ENCODE measurements at regions not wholly inside any gene's neighbourhood (a gene's known extent, or its start where the extent isn't known, plus 50 kb on each side); places are given as distances from the start of the nearest gene placed in this dataset.

- no peak for DNase-seq
Measured at GRCh38 chr16:55179852-55180585, 144.0 kb upstream of the IRX6 start.

DNA sequence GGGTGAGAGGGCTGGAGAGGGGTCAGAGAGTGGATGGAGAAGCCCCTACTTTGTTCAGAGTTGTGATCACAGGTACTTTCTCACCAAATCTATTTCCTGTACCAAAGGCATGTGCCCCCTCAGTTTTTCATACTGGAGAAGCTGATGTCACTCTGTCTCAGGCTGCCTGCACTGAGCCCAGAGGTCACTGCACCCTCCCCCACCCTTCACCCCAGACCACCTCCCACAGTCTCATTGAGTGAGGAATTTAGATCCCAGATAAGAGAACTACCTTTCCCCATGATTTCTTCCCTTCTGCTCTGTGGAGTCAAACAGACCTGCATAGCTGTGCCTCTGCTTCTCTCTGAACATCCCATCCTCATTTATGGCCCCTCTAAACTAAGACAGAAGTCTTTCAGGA, 140.0 kb upstream of the IRX6 start:
- no peak for DNase-seq

DNA sequence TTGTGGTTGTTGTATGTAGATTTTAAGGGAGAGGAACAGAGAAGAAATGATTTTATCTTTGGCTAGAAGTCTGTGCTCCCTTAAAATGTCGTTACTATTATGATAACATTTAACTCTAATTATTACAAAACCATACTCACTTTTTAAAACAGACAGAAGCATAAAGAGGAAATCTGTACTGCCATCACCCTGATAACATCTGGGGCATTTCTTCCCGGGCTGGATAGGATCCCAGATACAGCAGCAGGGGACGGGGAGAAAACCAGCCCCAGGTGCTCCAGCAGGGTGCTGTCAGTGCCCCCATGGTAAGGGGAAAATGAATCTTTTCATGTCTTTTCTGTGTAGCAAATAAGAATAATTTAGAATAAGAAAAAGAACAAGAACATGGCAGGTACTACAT, 139.4 kb upstream of the IRX6 start:
- no peak for DNase-seq

DNA sequence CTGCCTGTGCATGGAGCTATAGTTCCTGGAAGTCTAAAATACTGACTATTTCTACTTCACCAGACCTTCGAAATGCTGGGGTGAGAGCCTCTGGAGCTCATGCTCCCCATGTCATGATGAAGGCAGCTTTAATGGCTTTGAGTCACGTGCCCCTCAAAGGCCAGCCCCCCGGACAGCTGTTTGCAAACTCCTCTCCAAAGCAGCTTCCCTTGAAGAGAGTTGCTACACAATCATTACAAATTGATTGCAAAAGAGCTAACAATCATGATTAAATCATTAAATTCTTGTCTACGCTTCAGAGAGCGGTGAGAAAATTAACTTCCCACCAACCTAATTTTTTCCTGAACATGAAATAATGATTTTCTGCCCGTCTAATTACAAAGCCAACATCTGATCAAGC, 134.8 kb upstream of the IRX6 start:
- DNase-seq: no peak

DNA sequence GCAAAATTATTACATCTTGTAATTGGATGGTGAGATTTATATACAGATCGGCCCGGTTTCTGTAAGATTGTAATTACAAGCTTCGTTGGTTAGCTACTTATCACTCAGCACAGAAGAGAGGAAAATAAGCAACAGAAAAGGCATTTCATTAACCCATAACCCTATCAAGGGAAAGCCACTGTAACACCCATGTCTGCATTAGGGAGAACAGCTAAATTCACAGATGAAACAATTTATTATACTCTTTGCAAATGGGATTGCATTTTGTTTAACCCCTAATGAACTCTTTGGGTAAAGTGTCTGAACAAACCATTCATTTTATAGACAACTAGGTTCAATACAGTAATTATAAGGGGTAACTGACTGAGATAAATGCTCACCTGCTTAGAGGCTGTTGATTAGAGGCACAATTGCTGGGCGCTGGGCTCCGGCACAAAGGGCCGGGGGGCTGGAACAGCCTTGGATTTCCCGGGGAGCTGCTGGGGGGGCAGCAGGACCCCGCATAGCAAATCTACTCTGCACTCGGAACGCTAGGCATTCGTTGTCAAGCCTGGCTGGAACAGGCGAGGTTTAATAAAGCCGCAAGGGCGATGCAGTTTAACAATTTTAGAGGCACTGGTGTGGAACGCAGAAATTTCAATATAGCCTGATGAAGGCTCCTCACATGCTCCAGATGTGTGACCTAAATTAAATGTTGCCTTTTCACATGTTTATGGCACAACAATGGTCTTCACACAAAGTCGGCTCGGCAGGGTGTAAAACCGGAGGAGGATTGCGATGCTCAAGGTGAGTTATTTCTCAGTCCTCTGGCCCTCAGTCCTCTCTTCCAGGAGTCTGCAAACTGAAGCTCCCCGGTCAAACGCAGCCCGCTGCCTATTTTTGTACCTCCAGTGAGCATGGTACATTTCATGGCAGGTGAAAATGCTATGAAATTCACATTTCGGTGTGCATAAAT, 134.0 kb upstream of the IRX6 start:
- no peak for DNase-seq

DNA sequence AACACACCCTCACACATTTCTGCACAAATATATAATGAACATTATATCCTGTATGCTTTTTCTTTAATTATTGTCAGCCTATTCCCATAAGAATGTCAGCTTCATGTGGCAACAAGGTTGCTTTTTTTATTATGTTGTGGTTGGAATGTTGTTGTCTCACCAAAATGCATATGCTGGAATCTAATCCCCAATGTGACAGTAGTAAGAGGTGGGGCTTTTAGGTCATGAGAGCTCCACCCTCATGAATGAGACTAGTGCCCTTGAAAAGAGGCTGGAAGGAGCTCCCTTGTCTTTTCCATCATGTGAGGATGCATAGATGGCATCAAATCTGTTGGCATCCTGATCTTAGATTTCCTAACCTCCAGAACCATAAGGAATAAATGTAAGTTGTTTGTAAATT, 131.3 kb upstream of the IRX6 start:
- DNase-seq: no peak

- DNase-seq: no peak
Measured at GRCh38 chr16:55203570-55203969, 120.4 kb upstream of the IRX6 start.

- DNase-seq: no peak
Measured at GRCh38 chr16:55204069-55204468, 119.9 kb upstream of the IRX6 start.

DNA sequence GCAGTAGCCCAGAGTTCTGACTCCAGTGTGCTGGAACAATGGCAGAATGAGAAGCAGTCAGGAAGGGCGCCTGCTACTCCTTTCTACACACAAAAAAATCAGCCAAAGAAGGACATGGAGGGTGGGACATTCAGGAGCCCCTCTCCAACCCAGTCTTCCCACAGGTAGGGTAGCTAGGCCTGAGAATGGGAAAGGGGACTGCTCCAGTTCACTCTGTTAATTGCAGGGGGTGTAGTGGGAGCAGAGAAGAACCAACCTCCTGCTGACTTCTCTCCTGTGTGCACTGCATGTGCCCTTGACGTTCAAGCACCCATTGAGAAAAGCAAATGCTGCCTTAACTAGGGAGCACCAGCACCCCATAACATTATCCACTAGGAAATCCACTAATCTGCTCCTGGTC, 119.1 kb upstream of the IRX6 start:
- no peak for DNase-seq

GRCh38 chr16:55207693-55208428, 116.1 kb upstream of the IRX6 start:
- DNase-seq: no peak

DNA sequence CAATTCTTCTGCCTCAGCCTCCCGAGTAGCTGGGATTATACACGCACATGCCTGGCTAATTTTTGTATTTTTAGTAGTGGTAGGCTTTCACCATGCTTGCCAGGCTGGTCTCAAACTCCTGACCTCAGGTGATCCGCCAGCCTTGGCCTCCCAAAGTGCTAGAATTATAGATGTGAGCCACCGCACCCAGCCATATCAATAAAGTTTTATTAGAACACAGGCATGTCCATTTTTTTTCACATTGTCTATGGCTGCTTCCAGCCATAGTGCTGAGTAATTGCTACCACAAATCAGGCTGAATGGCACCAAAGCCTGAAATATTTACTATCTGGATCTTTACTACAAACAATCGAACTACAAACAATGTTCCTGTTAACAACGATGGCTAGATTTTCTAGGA, 114.4 kb upstream of the IRX6 start:
- no peak for DNase-seq

DNA sequence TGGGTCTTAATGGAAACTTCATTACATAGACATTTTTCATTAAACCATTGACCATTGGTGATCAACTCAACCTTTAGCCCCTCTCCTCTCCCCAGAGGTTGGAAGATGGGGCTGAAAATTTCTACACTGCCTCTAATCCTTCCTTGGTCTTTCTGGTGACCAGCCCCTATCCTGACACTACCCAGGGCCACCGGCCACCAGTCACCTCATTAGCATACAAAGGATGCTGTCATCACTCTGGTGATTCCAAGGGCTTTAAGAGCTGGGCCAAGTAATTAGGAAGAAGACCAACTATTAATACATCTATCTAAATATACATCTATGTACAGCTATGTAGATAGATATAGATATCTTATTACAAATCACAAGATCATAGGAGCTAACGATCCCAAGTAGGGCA, 111.2 kb upstream of the IRX6 start:
- no peak for DNase-seq

DNA sequence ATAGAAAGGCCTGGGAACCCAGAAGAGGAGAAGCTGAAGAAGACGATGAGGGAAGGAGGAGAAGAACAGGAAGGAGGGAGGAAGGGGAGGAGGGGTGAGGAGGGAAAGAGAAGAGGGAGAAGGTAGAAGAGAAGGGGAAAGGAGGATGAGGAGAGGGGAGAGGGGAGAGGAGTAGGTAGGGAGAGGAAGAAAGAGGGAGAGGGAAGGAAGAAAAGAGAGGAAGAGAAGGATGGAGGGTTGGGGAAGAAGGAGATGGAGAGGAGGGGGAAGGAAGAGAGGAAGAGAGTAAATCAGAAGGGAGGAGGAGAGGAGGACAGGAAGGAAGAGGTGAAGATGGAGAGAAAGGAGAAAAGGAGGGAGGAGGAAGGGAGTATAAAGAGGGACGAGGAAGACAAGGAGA, 109.6 kb upstream of the IRX6 start:
- no peak for DNase-seq

- DNase-seq: no peak
Measured at GRCh38 chr16:55214974-55215494, 109.0 kb upstream of the IRX6 start.

GRCh38 chr16:55217392-55217791, 106.6 kb upstream of the IRX6 start:
- no peak for DNase-seq

DNA sequence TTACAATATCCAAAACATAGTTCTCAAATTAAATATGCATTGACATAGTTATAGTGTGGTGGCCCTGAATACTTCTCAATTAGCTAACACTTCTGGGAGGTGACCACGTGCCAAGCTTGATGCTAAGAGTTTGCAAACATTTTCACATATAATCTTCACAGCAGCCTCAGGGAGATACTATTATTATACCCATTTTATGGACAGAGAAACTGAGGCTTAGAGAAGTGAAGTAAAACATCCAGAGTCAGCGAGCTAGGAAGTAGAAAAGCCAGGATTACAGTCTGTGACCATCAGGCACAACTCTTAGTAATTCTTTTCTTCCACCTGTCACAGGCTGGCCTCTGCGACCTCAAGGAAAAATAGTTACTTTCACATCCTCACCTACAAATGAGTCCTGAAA, 102.2 kb upstream of the IRX6 start:
- no peak for DNase-seq

DNA sequence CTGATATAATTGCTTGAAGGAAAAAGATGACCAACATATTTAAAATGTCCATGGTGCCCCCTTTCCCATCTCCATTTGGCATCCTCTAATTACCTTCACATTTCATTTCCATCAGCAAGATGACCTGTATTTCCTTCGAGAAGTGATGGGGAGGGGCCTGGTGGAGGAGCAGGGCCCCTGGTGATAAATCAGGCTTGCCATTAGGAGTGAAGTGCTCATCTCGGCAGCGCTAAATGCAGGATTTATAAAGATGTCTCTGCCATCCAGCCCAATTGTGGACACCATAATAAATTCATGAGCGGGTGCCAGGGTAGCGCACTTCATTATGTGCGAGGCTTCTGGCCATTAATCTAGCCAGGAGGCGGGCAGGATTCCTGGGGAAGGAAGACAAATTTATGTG, 101.5 kb upstream of the IRX6 start:
- no peak for DNase-seq

GRCh38 chr16:55225972-55226542, 97.9 kb upstream of the IRX6 start:
- DNase-seq: no peak

DNA sequence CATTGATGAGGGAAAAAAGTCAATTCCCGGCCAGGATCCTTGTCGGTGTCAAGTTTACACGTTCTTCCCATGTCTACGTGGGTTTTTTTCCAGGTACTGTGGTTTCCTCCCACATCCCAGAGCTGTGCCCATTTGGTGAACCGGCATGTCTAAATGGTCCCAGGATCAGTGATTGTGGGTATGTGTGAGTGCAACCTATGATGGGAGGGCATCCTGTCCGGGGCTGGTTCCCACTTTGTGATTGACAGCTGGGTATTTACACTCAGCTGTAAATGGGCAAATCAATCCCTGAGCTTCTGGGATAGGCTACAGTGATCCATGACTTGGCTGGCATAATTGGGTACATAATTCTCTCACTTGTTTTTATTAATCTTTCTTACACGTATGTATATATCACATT, 91.2 kb upstream of the IRX6 start:
- no peak for DNase-seq

GRCh38 chr16:55233464-55233863, 90.5 kb upstream of the IRX6 start:
- DNase-seq: no peak

DNA sequence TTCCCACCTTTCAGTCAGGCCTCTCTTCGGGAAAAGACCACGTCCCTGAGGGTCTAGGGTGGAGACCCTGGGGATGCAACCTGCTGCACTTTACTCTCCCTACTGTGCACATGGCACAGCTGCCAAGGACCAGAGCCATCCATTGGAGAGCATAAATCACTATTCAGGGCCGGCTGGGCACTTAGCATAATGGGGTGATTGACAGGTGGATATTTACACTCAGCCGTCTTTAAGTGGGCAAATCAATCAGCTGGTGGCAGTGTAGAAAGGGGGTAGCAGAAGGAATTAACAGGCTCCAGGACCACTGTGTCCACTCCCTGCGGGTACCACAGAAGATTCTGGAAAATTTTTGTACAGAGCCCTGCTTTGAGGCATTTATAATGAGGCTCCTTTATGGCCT, 87.3 kb upstream of the IRX6 start:
- no peak for DNase-seq

DNA sequence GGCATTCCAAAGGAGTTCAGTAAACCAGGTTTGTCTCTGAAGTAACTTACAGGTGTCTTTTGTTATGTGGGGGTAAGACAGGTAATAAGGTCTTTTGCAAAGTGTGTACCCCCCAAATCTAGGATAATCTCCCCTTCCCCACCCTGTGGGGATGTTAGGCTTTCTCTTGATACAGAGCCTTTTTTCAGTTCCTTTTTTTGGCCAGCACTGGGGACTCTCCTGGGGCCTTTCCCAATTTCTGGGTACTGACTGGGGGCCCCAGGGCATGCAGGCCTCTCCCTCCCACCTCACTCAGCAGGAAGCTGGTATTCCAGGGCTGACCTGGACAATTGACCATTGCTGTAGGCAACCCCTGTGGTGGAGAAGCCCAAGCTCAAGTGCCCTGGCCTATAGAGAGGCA, 84.3 kb upstream of the IRX6 start:
- no peak for DNase-seq

DNA sequence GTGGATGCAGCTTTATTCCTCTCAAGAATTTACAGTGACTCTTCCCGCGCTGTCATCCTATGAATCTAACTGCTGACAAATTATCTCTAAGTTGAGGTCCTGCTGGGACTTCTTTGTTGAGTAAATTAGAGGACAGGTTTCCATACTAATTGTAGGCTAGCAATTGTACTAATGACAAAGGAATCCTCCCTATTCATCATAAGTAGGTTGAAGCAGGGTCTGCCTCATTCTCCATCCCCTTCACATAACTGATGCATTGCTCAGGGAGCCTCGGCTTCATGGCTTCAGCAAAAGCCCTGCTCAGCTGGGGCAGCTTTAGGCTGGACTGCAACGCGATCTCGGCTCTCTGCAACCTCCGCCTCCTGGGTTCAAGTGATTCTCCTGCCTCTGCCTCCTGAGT, 83.1 kb upstream of the IRX6 start:
- no peak for DNase-seq

Data from CD4-positive, alpha-beta T cell treated with Interleukin-10 for 1 hour (primary cell).